ES-I3 (cell line): ENCODE measurements at regions not wholly inside any gene's neighbourhood (a gene's known extent, or its start where the extent isn't known, plus 50 kb on each side); places are given as distances from the start of the nearest gene placed in this dataset.

Experiments
- H3K36me3 ChIP-seq: 2 replicates; pipeline ENCODE4 v1.6.1; 2013; ENCODE audit warnings: mild to moderate bottlenecking, low read length, control low read depth, moderate library complexity; ENCODE audit not compliant: insufficient read depth
- H3K4me1 ChIP-seq: 2 replicates; pipeline ENCODE4 v1.6.1; 2013; ENCODE audit warnings: mild to moderate bottlenecking, control low read depth, low read length; ENCODE audit not compliant: insufficient read depth
- H3K9ac ChIP-seq: 2 replicates; pipeline ENCODE4 v1.6.1; 2013; ENCODE audit warnings: low read depth, mild to moderate bottlenecking, low read length, moderate library complexity
- H3K9me3 ChIP-seq: 2 replicates; pipeline ENCODE4 v1.6.1; 2013; ENCODE audit warnings: mild to moderate bottlenecking, low read length, moderate library complexity; ENCODE audit not compliant: control insufficient read depth, insufficient read depth

DNA sequence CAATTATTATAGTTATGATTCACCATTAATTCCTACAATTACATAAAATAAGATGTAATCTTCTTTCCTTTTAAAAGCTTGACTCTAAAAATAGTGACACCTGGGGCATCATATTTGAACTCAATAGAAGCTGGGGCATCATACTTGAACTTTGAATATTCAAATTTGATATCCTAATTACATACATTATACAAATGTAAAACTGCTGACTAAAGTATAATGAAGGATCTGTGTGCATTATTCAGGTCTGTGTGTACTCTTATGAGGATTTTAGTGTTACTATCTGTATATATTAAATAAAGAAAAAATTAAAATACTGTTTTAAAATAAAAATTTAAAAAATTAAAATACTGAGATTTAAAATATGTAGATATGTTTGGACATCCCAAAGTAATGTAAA is 696.9 kb upstream of the FBXO33 start:
- no peak overlapping the region for H3K9ac ChIP-seq
- H3K36me3 ChIP-seq, result no peaks in the 10 kb centered on the region
- H3K9me3 ChIP-seq, result no peaks in the 10 kb centered on the region
- no peaks in the 10 kb centered on the region for H3K4me1 ChIP-seq

- Histone ChIP-seq H3K36me3 (no peaks in the 10 kb centered on the region), H3K9ac (no peak overlapping the region), H3K9me3 (no peaks in the 10 kb centered on the region), H3K4me1 (no peaks in the 10 kb centered on the region)
Measured at GRCh38 chr14:40123816-40124215, 691.6 kb upstream of the FBXO33 start.

- H3K9ac ChIP-seq, result no peak overlapping the region; the same call in 1 of the 2 replicates
- no peaks in the 10 kb centered on the region for H3K9me3 ChIP-seq
- H3K36me3 ChIP-seq, result no peaks in the 10 kb centered on the region
- H3K4me1 ChIP-seq, result no peaks in the 10 kb centered on the region
Measured at GRCh38 chr14:40122968-40123648, 690.9 kb upstream of the FBXO33 start.

- H3K36me3 ChIP-seq, result no peaks in the 10 kb centered on the region
- H3K4me1 ChIP-seq, result no peaks in the 10 kb centered on the region
- H3K9me3 ChIP-seq, result no peaks in the 10 kb centered on the region
- no peak overlapping the region for H3K9ac ChIP-seq
Measured at GRCh38 chr14:40119765-40120164, 687.5 kb upstream of the FBXO33 start.

- Histone ChIP-seq H3K9me3 (no peaks in the 10 kb centered on the region), H3K9ac (no peak overlapping the region), H3K4me1 (no peaks in the 10 kb centered on the region), H3K36me3 (no peaks in the 10 kb centered on the region)
Measured at GRCh38 chr14:40119321-40119720, 687.1 kb upstream of the FBXO33 start.

GRCh38 chr14:40115583-40115982 is 683.4 kb upstream of the FBXO33 start:
- Histone ChIP-seq H3K9ac (no peak overlapping the region), H3K36me3 (no peaks in the 10 kb centered on the region), H3K9me3 (no peaks in the 10 kb centered on the region), H3K4me1 (no peaks in the 10 kb centered on the region)

DNA sequence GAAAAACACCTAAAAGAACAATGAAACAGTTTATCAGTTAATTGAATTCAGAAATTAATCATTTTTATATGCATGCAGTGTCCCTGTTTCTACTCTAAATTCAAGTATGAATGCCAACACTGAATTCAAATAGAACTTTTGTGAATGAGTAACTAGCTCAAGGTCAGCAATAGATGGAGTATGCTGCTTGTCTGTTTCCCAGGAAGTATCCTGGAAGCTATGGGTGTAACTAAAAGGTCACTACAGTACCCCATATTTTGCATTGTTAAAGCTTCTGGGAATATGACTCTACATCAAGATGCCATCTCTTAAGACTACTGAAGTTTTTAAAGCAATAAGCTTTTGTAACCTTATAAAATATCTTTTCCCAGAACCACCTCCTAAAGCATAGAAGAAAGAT is 681.4 kb upstream of the FBXO33 start:
- H3K36me3 ChIP-seq, result no peaks in the 10 kb centered on the region
- H3K4me1 ChIP-seq, result no peaks in the 10 kb centered on the region
- H3K9me3 ChIP-seq, result no peaks in the 10 kb centered on the region
- H3K9ac ChIP-seq, result no peak overlapping the region

- Histone ChIP-seq H3K9me3 (no peaks in the 10 kb centered on the region), H3K9ac (no peak overlapping the region), H3K36me3 (no peaks in the 10 kb centered on the region), H3K4me1 (no peaks in the 10 kb centered on the region)
Measured at GRCh38 chr14:40100544-40101196, 668.4 kb upstream of the FBXO33 start.

DNA sequence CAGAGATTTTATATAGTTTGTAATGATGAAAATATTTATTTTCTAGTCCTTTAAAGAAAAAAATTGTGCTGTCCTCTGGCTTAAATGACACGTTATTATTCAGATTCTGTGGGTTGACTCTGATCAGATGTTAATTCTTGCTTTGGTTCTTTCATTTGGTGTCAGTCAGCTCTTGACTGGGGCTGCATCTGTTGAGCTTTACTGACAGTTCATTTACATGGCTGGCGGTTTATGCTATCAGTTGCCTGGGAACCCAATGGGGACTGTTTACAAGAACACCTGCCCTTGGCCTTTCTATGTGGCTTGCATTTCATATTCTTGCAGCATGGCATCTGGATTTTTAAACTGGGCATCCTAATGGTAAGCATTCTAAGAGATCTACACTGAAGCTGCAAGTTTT is 667.1 kb upstream of the FBXO33 start:
- Histone ChIP-seq H3K36me3 (no peaks in the 10 kb centered on the region), H3K9ac (no peak overlapping the region), H3K4me1 (no peaks in the 10 kb centered on the region), H3K9me3 (no peaks in the 10 kb centered on the region)

- Histone ChIP-seq H3K9ac (no peak overlapping the region), H3K4me1 (no peaks in the 10 kb centered on the region), H3K9me3 (no peaks in the 10 kb centered on the region), H3K36me3 (no peaks in the 10 kb centered on the region)
Measured at GRCh38 chr14:40098468-40098867, 666.2 kb upstream of the FBXO33 start.

GRCh38 chr14:40096968-40097367 is 664.7 kb upstream of the FBXO33 start:
- H3K36me3 ChIP-seq, result no peaks in the 10 kb centered on the region

GRCh38 chr14:40093800-40094199 is 661.6 kb upstream of the FBXO33 start:
- H3K9ac ChIP-seq, result no peak overlapping the region
- no peaks in the 10 kb centered on the region for H3K9me3 ChIP-seq
- H3K4me1 ChIP-seq, result no peaks in the 10 kb centered on the region
- no peaks in the 10 kb centered on the region for H3K36me3 ChIP-seq

More at GRCh38 chr14:40096968-40097367, 664.7 kb upstream of the FBXO33 start:
- Histone ChIP-seq H3K9me3 (no peaks in the 10 kb centered on the region), H3K9ac (no peak overlapping the region), H3K4me1 (no peaks in the 10 kb centered on the region)

GRCh38 chr14:40074169-40074568 is 641.9 kb upstream of the FBXO33 start:
- Histone ChIP-seq H3K9me3 (no peaks in the 10 kb centered on the region), H3K4me1 (no peaks in the 10 kb centered on the region)

GRCh38 chr14:40072175-40072574 is 639.9 kb upstream of the FBXO33 start:
- no peak overlapping the region for H3K9ac ChIP-seq
- no peaks in the 10 kb centered on the region for H3K9me3 ChIP-seq
- H3K4me1 ChIP-seq, result no peaks in the 10 kb centered on the region
- no peaks in the 10 kb centered on the region for H3K36me3 ChIP-seq

More at GRCh38 chr14:40074169-40074568, 641.9 kb upstream of the FBXO33 start:
- Histone ChIP-seq H3K36me3 (no peaks in the 10 kb centered on the region), H3K9ac (no peak overlapping the region)
